ENCODE measurements at regions not wholly inside any gene's neighbourhood (a gene's known extent, or its start where the extent isn't known, plus 50 kb on each side); places are given as distances from the start of the nearest gene placed in this dataset.

DNA sequence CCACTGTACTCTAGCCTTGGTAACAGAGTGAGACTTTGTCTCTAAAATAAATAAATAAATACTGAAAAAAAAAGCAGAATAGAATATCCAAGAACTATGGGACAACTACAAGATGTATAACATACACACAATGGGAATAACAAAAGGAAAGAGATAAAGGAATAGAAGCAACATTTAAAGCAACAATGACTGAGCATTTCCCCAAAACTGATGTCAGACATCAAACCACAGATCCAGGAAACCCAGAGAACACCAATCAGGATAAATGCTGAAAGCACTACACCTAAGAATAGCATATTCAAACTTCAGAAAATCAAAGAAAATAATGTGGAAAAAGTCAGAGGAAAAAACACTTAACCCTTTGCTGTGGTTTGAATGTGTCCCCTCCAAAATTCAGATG is 436.4 kb downstream of the ACTL7B start:
- H3K9ac ChIP-seq (ENCODE audit: insufficient read depth, low read depth, low read length), result no peak overlapping the region
- TF ChIP-seq, protein P1, sequence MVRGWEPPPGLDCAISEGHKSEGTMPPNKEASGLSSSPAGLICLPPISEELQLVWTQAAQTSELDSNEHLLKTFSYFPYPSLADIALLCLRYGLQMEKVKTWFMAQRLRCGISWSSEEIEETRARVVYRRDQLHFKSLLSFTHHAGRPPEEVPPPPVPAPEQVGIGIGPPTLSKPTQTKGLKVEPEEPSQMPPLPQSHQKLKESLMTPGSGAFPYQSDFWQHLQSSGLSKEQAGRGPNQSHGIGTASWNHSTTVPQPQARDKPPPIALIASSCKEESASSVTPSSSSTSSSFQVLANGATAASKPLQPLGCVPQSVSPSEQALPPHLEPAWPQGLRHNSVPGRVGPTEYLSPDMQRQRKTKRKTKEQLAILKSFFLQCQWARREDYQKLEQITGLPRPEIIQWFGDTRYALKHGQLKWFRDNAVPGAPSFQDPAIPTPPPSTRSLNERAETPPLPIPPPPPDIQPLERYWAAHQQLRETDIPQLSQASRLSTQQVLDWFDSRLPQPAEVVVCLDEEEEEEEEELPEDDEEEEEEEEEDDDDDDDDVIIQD (CRISPR knock-in tag; IDR thresholded peaks at IDR 0.05; ENCODE audit: low read depth), result no peak
- TF ChIP-seq MLX (CRISPR knock-in tag; IDR thresholded peaks at IDR 0.05) (no peak), MBNL3 (CRISPR knock-in tag; conservative IDR thresholded peaks at IDR 0.05) (no peak), ZIK1 (CRISPR knock-in tag; IDR thresholded peaks at IDR 0.05; ENCODE audit: borderline replicate concordance, low read depth) (no peak), ZNF510 (CRISPR knock-in tag; IDR thresholded peaks at IDR 0.05; ENCODE audit: low read depth) (no peak), THAP8 (CRISPR knock-in tag; IDR thresholded peaks at IDR 0.05; ENCODE audit: borderline replicate concordance) (no peak), CREB3 (CRISPR knock-in tag; IDR thresholded peaks at IDR 0.05) (no peak), ZNF644 (CRISPR knock-in tag; IDR thresholded peaks at IDR 0.05; ENCODE audit: low read depth) (no peak), ZBTB44 (CRISPR knock-in tag; IDR thresholded peaks at IDR 0.05) (no peak), ZSCAN22 (CRISPR knock-in tag; IDR thresholded peaks at IDR 0.05) (no peak), ZNF550 (CRISPR knock-in tag; IDR thresholded peaks at IDR 0.05; ENCODE audit: borderline replicate concordance) (no peak)
- TF ChIP-seq, protein P2, sequence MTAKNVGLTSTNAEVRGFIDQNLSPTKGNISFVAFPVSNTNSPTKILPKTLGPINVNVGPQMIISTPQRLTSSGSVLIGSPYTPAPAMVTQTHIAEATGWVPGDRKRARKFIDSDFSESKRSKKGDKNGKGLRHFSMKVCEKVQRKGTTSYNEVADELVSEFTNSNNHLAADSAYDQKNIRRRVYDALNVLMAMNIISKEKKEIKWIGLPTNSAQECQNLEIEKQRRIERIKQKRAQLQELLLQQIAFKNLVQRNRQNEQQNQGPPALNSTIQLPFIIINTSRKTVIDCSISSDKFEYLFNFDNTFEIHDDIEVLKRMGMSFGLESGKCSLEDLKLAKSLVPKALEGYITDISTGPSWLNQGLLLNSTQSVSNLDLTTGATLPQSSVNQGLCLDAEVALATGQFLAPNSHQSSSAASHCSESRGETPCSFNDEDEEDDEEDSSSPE (CRISPR knock-in tag; IDR thresholded peaks at IDR 0.05), result no peak
- TF ChIP-seq, protein P3, sequence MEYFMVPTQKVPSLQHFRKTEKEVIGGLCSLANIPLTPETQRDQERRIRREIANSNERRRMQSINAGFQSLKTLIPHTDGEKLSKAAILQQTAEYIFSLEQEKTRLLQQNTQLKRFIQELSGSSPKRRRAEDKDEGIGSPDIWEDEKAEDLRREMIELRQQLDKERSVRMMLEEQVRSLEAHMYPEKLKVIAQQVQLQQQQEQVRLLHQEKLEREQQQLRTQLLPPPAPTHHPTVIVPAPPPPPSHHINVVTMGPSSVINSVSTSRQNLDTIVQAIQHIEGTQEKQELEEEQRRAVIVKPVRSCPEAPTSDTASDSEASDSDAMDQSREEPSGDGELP (IDR thresholded peaks at IDR 0.05; ENCODE audit: borderline replicate concordance, low read depth), result no peak
- TF ChIP-seq, protein P4, sequence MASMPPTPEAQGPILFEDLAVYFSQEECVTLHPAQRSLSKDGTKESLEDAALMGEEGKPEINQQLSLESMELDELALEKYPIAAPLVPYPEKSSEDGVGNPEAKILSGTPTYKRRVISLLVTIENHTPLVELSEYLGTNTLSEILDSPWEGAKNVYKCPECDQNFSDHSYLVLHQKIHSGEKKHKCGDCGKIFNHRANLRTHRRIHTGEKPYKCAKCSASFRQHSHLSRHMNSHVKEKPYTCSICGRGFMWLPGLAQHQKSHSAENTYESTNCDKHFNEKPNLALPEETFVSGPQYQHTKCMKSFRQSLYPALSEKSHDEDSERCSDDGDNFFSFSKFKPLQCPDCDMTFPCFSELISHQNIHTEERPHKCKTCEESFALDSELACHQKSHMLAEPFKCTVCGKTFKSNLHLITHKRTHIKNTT (CRISPR knock-in tag; IDR thresholded peaks at IDR 0.05), result no peak
- H3K4me1 ChIP-seq (ENCODE audit: insufficient read depth, low read length), result peaks cover 5% of the 10 kb centered on the region; the same call in 1 of the 2 replicates
- FAIRE-seq (no peak), ATAC-seq (no peak), DNase-seq (ENCODE audit: low spot score) (no peak)
- H3K27ac ChIP-seq (ENCODE audit: extremely low read length, insufficient read depth, low read length), result no peak overlapping the region
- in situ Hi-C loops (cut with HindIII; ENCODE audit: extremely low pct_ligation_motif_present, low pct_unique_long_range_greater_than_20kb) (loop anchor here (5.0 kb wide), 1 partner anchor 143 kb away; no protein-coding TSS in a partner anchor), intact Hi-C loops (cut with micrococcal nuclease; ENCODE audit: unreplicated experiment) (loop anchor here (10.0 kb wide), 3 partner anchors 255 to 935 kb away; partner anchors contain the start of gene KLF4)
- no peak overlapping the region for H3K4me3 ChIP-seq (replicated peaks in 1 of 3; ENCODE audit: insufficient read depth in 1 of 3, low read depth in 2 of 3, low read length in 3 of 3)
- H3K9me3 ChIP-seq (ENCODE audit: low read length), result no peaks in the 10 kb centered on the region
- no peaks in the 10 kb centered on the region for H3K36me3 ChIP-seq (replicated peaks in 1 of 2; ENCODE audit: control insufficient read depth in 1 of 2, insufficient read depth in 2 of 2, low read length in 2 of 2)
- no peak overlapping the region for H2AFZ ChIP-seq (ENCODE audit: low read length)
- CTCF ChIA-PET (ENCODE audit: low intra/inter-chr PET ratio, low total read pairs), result no interaction called here
- no peaks in the 10 kb centered on the region for H3K79me2 ChIP-seq (ENCODE audit: insufficient read depth, low read length)
- no peaks in the 10 kb centered on the region for H4K20me1 ChIP-seq (ENCODE audit: insufficient read depth, low read length)
- POLR2A ChIA-PET, result no interaction called here
- no peak overlapping the region for H3K4me2 ChIP-seq (ENCODE audit: low read depth, low read length)
- no TSS peak for BruUV-seq (replicated peaks)
- no peaks in the 10 kb centered on the region for H3K27me3 ChIP-seq (ENCODE audit: control insufficient read depth in 1 of 2, insufficient read depth in 2 of 2, low read length in 2 of 2)

Measured in HepG2 (cell line).